ENCODE measurements at regions not wholly inside any gene's neighbourhood (a gene's known extent, or its start where the extent isn't known, plus 50 kb on each side); places are given as distances from the start of the nearest gene placed in this dataset.

DNA sequence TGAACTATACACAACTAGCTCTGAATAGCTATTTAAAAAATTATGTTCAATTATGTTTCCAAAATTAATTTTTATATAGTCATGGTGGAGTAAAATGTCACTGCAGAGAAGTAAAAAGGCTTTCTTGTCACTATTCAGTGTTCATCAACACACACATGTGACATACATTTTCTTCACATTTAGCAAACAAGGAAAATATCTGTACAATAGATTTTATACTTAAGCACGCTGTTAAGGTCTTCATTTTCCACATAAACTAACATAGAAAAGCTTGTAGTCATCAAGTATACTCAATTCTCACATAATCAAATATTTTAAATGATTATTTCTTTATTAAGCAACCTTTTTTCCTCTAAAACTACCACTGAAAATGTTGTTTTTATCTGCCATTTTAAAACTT is 141.2 kb upstream of the DIO2 start:
- H3K27ac Mint-ChIP-seq (ENCODE audit: unreplicated experiment) = no peak overlapping the region
- TF ChIP-seq, protein P1, sequence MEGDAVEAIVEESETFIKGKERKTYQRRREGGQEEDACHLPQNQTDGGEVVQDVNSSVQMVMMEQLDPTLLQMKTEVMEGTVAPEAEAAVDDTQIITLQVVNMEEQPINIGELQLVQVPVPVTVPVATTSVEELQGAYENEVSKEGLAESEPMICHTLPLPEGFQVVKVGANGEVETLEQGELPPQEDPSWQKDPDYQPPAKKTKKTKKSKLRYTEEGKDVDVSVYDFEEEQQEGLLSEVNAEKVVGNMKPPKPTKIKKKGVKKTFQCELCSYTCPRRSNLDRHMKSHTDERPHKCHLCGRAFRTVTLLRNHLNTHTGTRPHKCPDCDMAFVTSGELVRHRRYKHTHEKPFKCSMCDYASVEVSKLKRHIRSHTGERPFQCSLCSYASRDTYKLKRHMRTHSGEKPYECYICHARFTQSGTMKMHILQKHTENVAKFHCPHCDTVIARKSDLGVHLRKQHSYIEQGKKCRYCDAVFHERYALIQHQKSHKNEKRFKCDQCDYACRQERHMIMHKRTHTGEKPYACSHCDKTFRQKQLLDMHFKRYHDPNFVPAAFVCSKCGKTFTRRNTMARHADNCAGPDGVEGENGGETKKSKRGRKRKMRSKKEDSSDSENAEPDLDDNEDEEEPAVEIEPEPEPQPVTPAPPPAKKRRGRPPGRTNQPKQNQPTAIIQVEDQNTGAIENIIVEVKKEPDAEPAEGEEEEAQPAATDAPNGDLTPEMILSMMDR (IDR thresholded peaks at IDR 0.05; ENCODE audit: unreplicated experiment) = no peak
- no peaks in the 10 kb centered on the region for H3K9me3 Mint-ChIP-seq (ENCODE audit: unreplicated experiment)
- H3K4me1 Mint-ChIP-seq (ENCODE audit: unreplicated experiment) = peaks cover 3% of the 10 kb centered on the region
- H3K27me3 Mint-ChIP-seq (ENCODE audit: unreplicated experiment) = no peaks in the 10 kb centered on the region
- H3K4me3 Mint-ChIP-seq (ENCODE audit: unreplicated experiment) = no peak overlapping the region
- no peaks in the 10 kb centered on the region for H3K36me3 Mint-ChIP-seq (ENCODE audit: low read depth, unreplicated experiment)
- DNase-seq (ENCODE audit: low spot score) = no peak

DNA sequence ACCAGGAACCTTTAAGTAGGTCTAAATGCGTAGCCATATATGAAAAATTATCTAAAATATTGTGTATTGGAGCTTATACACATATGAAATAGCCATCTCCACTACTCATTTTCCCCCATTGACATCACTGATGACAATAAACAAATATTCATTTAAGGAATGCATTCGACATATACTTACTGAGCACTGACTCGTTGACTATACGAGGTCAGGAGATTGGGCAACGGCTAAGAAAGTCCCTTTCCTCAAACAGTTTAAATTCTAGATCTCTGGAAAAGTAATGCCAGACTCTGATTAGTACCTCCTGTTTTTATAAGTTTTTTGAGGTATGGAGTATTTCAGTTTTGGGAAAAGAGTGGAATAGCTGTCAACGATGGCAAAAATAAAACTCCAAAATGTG is 139.4 kb upstream of the DIO2 start:
- Mint-ChIP-seq H3K9me3 (ENCODE audit: unreplicated experiment) (no peaks in the 10 kb centered on the region), H3K27ac (ENCODE audit: unreplicated experiment) (no peak overlapping the region), H3K36me3 (ENCODE audit: low read depth, unreplicated experiment) (no peaks in the 10 kb centered on the region), H3K27me3 (ENCODE audit: unreplicated experiment) (no peaks in the 10 kb centered on the region), H3K4me1 (ENCODE audit: unreplicated experiment) (no peaks in the 10 kb centered on the region), H3K4me3 (ENCODE audit: unreplicated experiment) (no peak overlapping the region)
- TF ChIP-seq, protein P1 (IDR thresholded peaks at IDR 0.05; ENCODE audit: unreplicated experiment) = no peak
- DNase-seq (ENCODE audit: low spot score) = no peak

DNA sequence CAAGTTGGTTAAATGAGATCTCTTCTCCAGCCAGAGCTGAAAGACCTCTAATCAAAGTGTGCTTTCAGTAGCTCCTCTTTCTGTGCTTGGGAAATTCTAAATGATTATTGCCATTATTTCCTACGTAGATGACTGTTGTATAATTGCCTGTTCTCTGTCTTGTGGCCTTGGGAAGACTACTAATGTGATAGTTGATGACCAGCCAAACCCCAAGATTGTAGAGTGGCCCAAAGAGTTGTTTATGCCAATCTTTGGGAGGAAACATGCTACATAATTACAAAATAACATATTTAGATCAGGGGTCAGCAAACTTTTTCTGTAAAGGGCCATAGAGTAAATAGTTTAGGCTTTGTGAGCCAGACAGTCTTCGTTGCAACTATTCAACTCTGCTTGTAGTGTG is 135.1 kb upstream of the DIO2 start:
- no peaks in the 10 kb centered on the region for H3K36me3 Mint-ChIP-seq (ENCODE audit: low read depth, unreplicated experiment)
- no peaks in the 10 kb centered on the region for H3K9me3 Mint-ChIP-seq (ENCODE audit: unreplicated experiment)
- TF ChIP-seq, protein P1 (IDR thresholded peaks at IDR 0.05; ENCODE audit: unreplicated experiment) = no peak
- DNase-seq (ENCODE audit: low spot score) = no peak
- peaks cover 2% of the 10 kb centered on the region for H3K27me3 Mint-ChIP-seq (ENCODE audit: unreplicated experiment)
- H3K4me1 Mint-ChIP-seq (ENCODE audit: unreplicated experiment) = no peaks in the 10 kb centered on the region
- H3K4me3 Mint-ChIP-seq (ENCODE audit: unreplicated experiment) = no peak overlapping the region
- H3K27ac Mint-ChIP-seq (ENCODE audit: unreplicated experiment) = no peak overlapping the region

DNA sequence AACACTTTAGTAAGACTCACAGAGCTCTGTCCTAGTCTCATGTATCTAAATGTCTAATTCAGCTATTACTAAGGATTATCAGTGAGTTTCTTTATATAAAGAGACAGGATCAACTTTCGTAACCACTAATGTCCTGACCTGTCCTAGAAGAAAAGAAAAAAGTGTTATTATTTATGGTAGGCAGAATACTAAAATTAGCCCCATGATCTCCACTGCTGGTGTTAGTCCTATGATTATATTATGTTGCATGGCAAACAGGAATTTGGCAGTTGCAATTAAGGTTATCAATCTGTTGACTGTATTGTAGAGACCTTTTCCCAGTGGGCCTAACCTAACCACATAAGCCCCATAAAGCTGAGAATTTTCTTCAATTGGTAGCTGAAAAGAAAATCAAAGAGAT is 132.9 kb upstream of the DIO2 start:
- H3K27ac Mint-ChIP-seq (ENCODE audit: unreplicated experiment) = no peak overlapping the region
- H3K9me3 Mint-ChIP-seq (ENCODE audit: unreplicated experiment) = no peaks in the 10 kb centered on the region
- TF ChIP-seq, protein P1 (IDR thresholded peaks at IDR 0.05; ENCODE audit: unreplicated experiment) = no peak
- H3K27me3 Mint-ChIP-seq (ENCODE audit: unreplicated experiment) = peaks cover 2% of the 10 kb centered on the region
- no peak overlapping the region for H3K4me3 Mint-ChIP-seq (ENCODE audit: unreplicated experiment)
- no peak for DNase-seq (ENCODE audit: low spot score)
- H3K36me3 Mint-ChIP-seq (ENCODE audit: low read depth, unreplicated experiment) = no peaks in the 10 kb centered on the region
- H3K4me1 Mint-ChIP-seq (ENCODE audit: unreplicated experiment) = no peaks in the 10 kb centered on the region

DNA sequence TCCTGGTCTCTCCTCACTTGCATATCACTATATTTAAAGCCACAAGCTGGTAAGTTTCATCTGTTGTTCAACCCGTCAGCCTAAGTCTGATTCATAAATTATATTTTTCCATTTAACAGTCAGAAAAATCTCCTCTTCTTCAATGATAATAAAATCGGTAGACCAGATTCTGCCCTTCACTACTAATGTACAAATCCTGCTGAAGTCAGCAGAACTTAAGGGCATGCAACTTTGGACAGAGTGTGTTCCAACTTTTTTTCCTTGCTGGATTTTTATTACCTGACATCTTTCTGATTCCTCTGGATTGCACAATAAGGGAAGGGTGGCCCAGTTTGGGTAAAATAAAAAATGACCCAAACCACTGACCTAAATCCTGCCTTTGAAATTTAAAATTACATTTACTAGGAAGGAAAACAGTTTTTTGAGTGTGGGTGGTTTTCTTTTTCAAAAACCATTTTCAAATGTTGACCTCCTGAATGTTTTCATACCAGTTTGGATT is 125.4 kb upstream of the DIO2 start:
- Mint-ChIP-seq H3K4me3 (ENCODE audit: unreplicated experiment) (no peak overlapping the region), H3K27ac (ENCODE audit: unreplicated experiment) (no peak overlapping the region), H3K27me3 (ENCODE audit: unreplicated experiment) (peaks cover 2% of the 10 kb centered on the region), H3K36me3 (ENCODE audit: low read depth, unreplicated experiment) (no peaks in the 10 kb centered on the region), H3K4me1 (ENCODE audit: unreplicated experiment) (no peaks in the 10 kb centered on the region), H3K9me3 (ENCODE audit: unreplicated experiment) (no peaks in the 10 kb centered on the region)
- DNase-seq (ENCODE audit: low spot score) = no peak
- TF ChIP-seq, protein P1 (IDR thresholded peaks at IDR 0.05; ENCODE audit: unreplicated experiment) = no peak

Data from endothelial cell (in vitro differentiated cells).